Putamen (tissue), 1 donor: ENCODE measurements at regions not wholly inside any gene's neighbourhood (a gene's known extent, or its start where the extent isn't known, plus 50 kb on each side); places are given as distances from the start of the nearest gene placed in this dataset.
"Not testable (repeated sequence)": the region's sequence is repeated elsewhere in the genome, so short reads cannot be mapped to it uniquely, and the experiment has no call there.

Source experiments
- DNase-seq: peaks from one replicate; pipeline ENCODE4 v3.0.0-alpha.2; 2016; ENCODE audit warnings: low spot score

DNA sequence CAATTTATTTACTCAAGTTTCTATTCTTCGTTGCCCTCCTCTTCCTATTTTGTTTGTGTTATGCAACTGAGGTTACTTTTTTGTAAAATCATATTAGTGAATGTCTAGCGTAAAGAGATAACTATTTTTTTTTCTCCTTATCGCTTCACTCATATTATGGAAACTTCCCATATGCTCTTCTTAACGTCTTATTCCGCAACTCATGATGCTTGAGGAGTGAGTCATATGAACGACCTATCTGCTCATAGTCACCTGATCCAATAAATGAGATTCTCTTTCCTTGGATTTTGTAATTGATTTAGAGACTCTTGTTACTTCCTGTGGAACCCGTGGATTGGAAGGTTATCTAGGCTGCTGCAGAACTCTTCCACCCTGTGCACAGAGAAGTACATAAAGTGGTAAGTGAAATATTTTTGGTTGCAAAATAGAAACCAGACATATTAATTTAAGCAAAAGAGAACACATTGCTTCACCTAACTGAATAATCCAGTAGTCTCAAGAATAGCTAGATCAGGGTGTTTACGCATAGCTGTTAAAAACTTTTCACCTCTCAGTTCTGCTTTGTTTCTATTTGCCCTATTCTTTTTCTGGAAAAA is 719.3 kb upstream of the SGO1 start:
- DNase-seq: no peak

DNA sequence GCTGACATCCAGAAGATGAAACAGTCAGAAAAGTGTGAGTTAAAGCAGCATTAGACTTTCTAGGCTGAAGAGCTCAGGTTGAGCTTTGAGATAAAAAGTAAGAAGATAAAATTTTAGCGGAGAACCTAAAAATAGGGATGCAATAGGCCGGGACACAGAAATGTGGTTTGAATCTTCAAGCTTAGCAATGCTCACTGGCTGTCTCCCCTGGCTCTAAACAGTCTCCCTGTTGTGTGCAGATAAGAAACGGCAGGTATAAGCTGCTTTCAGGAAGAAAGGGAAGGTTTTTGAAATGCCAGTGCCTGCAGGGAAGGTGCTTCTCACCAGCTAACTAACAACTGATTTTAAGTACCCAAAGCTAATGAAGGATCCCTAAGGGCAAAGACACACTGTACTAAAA is 718.7 kb upstream of the SGO1 start:
- no peak for DNase-seq

DNA sequence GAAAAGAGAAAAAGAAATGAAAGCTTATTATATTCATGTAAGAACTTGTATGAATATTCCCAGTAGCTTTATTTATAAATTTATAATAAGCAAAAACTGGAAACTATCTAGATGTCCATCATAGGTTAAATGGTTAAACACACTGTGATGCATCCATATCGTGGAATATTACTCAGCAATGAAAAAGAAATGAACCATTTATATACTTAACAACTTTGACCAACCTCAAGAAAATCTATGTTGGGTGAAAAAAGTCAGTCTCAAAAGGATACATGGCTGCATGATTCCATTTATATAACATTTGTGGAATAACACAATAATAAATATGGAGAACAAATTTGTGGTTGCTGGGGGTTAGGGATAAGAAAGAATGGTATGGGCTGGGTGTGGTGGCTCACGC is 713.0 kb upstream of the SGO1 start:
- DNase-seq: no peak

DNA sequence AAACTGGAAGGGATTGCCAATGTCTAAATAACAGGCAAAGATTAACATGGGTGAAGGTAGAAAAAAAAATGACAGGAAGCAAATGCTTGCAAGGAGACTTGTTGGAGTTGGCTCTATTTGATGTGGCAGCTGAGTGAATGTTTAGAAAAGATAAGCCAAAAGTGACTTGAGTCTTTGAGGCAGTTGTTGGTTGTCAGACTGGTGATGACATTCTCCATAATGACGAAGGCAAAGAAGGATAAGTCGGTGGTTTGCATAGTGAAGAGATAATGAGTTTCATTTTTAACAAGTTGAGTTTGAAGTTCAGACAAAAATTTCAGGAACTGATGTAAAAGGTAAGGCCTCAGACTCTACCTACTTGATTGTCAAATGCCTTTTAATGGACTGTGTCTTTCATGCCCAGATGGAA is 704.1 kb upstream of the SGO1 start:
- DNase-seq: no peak

DNA sequence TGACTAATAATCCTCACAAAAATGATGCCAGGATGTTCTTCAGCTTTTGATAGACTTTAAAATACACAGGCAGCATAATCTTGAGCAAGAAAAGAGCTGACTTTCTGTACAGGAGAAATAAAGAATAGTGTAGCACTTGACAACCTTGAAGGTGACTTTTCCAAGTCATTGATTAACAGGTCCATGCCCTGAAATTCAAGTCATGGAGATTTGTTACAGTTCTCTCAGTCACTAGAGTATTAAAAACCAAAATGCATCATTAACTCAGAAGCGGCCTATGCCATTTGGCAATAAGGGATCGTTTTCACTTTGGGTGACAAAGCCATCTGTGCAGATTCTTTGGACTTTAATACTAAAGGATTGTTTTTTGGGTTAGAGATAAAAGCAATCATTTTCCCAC is 692.7 kb upstream of the SGO1 start:
- no peak for DNase-seq

DNA sequence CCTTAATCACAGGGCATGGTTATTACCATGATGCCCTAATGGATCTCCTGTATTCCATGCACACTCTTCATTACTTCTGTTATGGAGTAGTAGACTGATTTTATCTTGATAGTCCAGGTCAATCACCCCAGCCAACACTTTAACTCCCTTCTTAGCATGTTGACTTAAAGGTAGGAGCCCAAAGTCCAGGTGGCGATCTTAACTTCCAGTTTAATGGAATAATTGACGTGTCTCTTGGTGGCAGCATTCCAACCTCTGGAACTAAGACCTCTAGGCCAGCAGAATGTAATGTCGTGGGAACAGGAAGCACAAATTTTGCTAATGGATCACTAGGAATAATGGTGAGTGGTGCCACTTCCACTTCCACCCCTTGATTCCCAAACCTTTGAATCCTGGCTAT is 687.2 kb upstream of the SGO1 start:
- no peak for DNase-seq

DNA sequence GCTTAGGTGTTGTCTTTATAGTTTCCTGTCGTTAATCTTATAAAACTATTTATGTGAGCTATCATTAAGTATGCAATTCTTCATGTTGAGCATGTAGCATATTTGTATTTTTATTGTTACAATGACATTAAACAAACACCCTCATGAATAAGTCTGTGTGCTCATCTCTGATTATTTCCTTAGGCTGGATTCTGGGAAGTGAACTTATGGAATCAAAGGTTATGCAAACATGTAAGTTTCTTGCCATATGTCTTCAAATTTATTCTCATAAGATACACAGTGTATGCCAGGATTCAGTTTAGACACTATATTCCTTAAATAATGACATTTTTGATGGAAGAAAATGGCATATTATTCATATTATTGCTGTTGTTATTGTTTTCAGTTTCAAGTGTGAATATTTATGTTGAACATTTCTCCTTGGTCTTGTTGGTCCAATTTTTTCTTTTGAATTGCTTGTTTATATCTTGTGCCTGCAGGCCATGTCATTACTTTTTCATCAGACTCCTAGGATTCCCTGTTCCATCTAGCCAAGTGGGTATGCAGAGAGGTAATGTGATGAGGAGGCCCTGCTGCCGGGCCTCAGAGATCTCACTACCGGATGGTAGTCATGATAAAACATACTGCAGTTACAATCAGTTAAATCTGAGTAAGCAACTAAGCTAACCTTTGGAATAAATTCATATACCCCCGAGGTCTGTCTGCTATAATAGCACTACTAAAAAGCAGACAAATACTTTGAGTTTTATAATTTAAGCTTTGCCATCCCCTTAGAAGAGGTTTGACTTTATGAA is 684.3 kb upstream of the SGO1 start:
- no peak for DNase-seq

DNA sequence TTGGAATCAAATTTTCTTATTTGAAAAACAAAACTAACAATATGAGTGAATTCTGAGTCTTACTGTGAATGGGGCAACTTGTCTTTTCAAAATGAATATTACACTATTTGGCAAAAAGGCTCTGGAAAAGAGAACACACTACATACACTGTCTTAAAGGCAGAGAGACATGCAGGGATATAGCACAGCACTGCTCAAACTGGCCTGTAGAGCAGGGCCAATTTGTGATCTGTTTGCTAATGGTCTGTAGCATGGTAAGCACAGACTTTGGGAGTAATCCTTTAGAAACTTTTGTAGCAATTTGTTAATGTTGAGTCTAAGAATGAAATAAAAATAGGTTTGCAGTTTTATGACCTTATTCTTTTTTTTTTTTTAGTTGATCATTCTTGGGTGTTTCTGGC is 679.8 kb upstream of the SGO1 start:
- no peak for DNase-seq

DNA sequence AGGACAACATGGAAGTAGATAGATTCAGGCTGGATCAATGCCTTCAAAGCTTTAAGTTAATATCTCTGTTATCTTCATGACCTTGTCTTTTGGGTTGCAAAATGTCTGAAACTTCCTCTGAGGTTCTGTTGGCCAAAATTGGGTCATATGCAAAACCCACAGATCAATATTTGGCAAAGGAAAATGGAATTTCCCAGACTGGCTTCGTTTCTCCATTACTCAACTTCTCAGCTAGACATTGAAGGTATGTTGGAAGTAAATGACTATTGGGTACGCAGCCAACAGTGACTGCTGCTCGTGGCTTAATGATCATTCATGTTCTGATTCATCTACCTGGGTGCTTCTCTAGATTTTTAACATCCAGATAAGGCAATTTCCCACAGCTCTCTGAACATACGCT is 675.4 kb upstream of the SGO1 start:
- DNase-seq: no peak

DNA sequence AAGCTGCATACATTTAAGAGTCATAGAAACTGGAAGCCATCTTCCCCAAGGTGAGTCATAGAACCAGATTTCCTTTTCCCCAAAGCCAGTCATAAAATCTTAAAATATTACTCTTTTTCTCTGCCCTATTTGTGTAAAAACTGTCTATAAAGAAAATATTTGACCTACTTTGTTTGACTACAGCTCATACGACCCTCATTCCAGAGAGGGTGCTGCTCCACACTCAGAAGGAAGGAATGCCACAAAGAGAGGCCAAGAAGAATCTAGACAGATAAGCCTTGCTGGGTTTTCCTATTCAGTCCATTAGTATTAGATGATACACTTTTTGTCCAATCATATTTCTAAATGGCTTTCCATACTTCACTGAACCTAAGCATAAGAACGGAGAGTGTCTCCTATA is 671.6 kb upstream of the SGO1 start:
- DNase-seq: no peak

DNA sequence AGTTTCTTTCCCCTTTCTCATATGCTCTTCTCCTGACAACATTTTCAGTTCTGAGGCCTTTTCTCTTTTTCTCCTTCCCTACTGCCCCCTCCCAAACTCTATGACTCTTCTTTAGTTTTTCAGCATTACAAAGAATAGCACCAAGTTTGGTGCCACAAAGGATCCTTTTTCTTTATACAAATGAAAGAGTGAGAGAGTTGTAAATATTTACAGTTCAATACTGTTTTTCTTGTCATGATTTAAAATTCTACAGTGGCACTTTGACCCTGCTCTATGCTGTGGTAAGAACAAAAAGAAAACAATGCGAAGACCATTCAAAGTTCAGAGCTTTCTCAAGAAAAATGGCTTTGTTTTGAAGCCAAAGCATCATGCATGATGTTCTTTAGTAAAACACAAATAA is 667.9 kb upstream of the SGO1 start:
- no peak for DNase-seq

DNA sequence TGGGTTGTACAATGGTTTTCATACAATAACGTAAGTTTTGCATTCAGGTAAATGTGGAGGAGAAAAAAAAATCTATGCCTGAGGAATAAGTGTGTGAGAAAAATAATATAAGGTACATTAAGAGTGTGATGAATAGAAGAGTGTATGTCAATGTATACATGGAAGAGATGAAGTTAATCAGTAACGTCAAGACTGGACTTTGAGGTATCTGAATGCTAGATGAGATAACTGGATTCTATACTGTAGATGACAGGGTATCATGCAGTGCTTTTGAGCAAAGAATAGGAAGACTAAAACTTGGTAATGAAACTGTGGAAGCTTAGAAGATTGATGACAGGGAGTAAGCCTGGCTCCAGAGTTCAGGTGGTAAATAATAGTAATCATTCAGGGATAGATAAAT is 666.7 kb upstream of the SGO1 start:
- no peak for DNase-seq

DNA sequence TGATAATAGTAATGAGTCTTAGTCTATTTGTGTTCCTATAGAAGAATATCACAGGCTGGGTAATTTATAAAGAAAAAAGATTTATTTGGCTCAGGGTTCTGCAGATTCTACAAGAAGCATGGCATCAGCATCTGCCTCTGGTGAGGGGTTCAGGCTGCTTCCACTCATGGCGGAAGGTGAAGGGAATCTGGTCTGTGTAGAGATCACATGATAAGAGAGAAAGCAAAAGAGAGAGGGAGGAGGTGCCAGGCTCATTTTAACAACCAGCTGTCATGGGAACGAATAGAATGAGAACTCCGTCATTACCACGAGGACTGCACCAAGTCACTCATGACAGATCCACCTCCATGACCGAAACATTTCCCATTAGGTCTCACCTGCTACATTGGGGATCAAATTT is 664.0 kb upstream of the SGO1 start:
- DNase-seq: no peak

DNA sequence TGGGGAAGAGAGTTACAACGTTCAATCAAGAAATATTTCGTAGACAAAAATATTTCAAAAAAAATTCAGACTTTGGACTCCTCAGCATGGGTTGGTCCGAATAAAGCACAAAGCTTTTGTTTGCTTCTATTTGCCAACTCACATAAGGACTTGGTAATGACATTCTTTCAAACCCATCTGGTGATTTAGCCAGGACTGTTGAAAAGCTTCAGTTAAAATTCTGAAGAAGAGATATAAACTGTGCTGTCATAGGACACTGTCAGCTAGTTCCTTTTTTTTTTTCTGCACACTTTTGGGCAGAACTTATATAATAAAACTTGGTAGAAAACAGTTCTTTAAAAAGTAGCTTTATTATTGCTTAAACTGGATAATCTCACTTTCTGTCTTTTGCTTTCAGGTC is 660.8 kb upstream of the SGO1 start:
- no peak for DNase-seq

DNA sequence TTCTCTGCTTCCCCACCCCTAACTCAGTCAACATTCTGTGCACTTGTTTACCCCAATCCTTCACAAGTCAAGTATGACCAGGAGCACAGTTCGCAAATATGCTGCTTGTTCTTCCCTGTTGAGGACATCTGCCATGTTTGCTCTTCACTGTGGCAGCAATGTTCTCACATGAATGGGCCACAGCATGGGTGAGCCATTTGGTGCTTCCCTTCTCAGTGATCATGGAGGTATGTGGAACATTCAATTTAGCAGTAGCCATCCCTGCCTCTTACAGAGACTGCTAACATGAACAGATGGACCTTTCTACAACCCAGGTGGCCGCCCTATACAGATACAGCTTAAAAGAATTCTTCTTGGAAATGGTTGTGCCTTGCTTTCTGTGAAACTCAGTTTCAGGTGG is 660.1 kb upstream of the SGO1 start:
- no peak for DNase-seq

DNA sequence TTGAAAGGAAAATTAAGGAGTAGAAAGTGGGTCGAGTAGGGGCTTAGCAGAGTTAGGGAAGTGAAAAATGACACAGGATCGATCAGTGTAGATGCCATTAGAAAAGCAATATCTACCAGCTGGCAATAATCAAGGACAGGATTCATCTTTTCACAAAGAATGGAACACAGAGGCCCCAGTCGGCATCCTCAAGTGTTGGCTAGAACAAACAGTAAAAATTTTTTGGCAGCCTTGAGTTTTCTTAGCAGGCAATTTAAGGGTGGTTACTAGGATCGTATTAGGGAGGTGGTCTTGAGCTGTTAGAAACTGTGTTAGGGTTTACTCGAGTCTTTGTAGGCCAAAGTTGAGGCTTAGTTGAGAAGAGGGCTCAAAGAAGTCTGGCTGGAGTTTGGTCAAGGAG is 658.8 kb upstream of the SGO1 start:
- no peak for DNase-seq

DNA sequence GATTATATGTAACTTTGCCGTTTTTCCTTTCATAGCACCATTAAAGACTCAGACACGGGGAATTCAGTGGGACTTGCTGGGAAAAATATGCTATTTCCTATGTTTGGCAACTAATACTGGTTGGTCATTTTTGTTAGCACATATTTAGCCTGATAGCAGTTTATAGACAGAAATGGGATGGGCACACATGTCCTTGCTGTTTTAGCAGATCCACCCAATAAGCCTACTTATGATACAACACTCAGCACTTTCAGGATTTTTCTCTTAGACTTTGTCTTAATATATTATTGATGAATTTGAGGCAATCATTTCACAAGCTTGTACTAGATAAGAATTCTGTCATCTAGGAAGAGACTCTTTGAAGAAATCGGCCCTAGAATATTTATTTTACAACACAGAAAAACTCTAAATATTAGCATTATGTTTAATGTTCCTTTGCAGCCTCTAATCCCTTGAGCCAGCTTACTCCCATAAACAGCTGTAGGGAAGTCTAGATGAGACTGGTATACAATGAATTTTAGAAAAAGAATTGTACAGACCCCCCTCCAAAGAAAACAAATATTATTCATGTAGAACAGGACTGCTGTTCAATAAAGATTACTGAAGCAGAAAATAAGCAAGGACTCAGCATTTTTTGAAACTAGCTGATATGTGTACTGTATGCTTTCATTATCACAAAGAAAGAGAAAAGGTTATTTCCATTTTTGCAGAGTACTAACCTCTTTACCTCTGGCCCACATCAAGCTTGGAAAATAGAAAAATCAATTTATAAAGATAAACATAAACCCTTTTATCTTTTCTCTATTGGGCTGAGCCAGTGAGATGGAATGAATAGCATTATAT is 656.8 kb upstream of the SGO1 start:
- DNase-seq: no peak

DNA sequence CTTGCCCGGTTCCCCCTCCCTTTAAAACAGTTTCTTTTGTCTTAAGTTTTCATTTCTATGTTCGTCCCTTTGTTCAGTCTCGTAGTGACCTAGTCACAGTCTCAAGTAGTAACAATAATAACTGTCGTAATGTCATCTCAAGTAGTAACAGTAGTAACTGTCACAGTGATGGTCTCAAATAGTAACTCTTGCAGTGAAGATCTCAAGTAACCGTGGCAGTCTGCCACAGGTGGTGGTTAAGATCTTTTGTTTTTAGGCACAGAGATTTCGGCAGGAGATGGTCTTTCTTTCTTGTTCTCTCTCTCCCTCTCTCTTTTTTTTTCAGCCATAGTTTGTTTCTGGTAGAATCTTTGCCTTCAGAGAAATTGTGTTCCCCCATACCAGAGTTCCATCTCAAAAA is 656.0 kb upstream of the SGO1 start:
- no peak for DNase-seq

DNA sequence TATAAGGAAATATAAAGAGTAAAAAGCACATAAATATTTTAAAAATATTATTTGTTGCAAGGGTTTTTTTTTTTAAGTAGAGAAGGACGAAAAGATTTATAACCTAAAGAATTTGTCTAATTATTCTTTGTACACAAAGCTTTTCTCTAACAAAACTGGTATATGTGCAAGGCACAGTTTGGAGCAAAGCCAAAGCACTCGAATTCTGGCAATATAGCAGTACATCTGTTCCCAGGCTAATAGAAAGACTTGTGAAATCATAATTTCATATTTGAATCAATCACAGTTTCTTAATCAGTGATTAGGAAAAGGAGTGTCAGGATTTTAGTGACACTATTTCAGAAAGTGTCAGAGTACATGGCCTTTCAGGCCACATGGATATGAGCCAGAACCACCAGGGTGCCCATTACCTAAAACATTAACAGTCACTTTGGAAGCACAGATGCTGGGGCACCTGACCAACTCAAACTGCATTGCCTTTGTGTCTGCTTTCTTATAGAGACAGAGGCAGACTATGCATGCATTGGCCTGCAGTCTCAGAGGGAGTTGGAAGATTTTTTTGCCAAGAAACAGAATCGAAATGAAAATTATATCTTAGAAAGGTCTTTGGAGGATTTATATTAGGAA is 651.8 kb upstream of the SGO1 start:
- no peak for DNase-seq

DNA sequence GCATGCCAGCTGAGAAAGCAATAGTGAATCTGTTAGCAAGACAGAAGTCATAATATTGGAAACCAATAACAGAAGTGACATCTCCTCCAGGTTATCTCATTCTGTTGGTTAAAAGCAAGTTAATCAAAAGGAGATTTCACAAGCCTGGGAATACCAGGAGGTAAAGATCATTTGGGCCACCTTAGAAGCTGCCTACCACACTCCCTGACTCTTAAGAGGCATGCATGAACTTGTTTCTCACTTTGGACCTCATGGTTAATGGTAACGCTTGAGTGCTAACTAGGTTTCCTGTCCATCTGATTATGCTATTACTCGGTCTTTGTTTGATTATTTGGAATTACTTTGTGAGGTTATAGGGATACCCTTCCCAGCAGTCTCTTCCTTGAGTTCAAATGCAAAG is 650.8 kb upstream of the SGO1 start:
- DNase-seq: no peak

DNA sequence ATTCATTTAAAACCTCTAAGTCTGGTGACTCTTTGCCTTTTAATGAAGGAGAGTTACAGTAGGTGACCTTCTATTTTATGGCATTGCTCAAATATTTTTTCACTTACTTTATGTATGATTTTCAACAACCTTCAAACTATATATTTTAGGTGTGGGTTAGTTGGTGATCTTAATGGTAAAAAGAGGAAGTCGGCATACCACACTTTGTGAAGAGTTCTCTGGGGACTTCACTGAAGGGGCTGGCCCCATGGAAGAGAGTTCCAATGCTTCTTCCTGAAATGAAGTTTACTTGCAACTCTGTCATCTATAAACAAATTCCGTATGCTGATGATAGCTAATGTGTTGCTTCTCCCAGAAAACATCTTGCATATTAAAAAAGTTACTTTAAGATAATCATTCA is 647.0 kb upstream of the SGO1 start:
- DNase-seq: no peak

DNA sequence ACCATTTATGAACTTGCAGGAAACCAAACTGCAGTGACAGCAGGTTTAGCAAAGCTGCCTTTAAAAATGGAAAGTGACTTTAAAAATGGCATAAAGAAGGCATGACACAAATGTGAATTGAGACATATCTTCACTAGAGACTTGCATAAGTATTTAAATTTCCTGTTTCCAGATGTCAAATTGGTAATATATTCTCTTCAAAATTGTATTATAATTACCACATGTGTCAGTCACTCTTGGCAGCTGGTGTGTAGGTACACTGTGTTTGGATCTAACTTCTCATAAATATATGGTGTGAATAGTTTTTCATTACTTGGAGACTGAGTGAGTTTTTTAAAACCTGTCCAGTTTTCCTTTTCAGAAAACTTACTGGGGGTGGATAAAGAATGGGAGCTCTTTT is 636.2 kb upstream of the SGO1 start:
- DNase-seq: peak; percentile 20

DNA sequence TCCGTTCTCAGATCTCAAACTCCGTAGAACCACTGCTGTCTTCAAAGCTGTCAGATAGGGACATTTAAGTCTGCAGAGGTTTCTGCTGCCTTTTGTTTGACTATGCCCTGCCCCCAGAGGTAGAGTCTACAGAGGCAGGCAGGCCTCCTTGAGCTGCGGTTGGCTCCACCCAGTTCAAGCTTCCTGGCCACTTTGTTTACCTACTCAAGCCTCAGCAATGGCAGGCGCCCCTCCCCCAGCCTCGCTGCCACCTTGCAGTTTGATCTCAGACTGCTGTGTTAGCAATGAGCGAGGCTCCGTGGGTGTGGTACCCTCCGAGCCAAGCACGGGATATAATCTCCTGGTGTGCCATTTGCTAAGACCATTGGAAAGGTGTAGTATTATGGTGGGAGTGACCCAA is 634.9 kb upstream of the SGO1 start:
- DNase-seq: not testable (repeated sequence)
